ENCODE measurements at regions not wholly inside any gene's neighbourhood (a gene's known extent, or its start where the extent isn't known, plus 50 kb on each side); places are given as distances from the start of the nearest gene placed in this dataset.

- DNase-seq = no peak
Measured at GRCh38 chr13:73792796-73793195, 341.4 kb downstream of the KLF12 start.

- DNase-seq = no peak
Measured at GRCh38 chr13:73782450-73783449, 351.5 kb downstream of the KLF12 start.

- no peak for DNase-seq
Measured at GRCh38 chr13:73781384-73781783, 352.8 kb downstream of the KLF12 start.

- DNase-seq = no peak
Measured at GRCh38 chr13:73779881-73780280, 354.3 kb downstream of the KLF12 start.

- no peak for DNase-seq
Measured at GRCh38 chr13:73778242-73778864, 355.9 kb downstream of the KLF12 start.

- no peak for DNase-seq
Measured at GRCh38 chr13:73777134-73777533, 357.1 kb downstream of the KLF12 start.

- no peak for DNase-seq
Measured at GRCh38 chr13:73776151-73776785, 357.9 kb downstream of the KLF12 start.

GRCh38 chr13:73773168-73773549 is 361.0 kb downstream of the KLF12 start:
- no peak for DNase-seq

- no peak for DNase-seq
Measured at GRCh38 chr13:73772449-73773167, 361.6 kb downstream of the KLF12 start.

- DNase-seq = no peak
Measured at GRCh38 chr13:73767747-73768315, 366.4 kb downstream of the KLF12 start.

GRCh38 chr13:73767191-73767741 is 366.9 kb downstream of the KLF12 start:
- peak; percentile 7 for DNase-seq

GRCh38 chr13:73765651-73766384 is 368.4 kb downstream of the KLF12 start:
- DNase-seq = peak; percentile 46

GRCh38 chr13:73759434-73759833 is 374.8 kb downstream of the KLF12 start:
- no peak for DNase-seq

- peak; percentile 25 for DNase-seq
Measured at GRCh38 chr13:73757481-73758233, 376.5 kb downstream of the KLF12 start.

GRCh38 chr13:73754727-73755292 is 379.4 kb downstream of the KLF12 start:
- DNase-seq = peak; percentile 73

GRCh38 chr13:73754241-73754640 is 380.0 kb downstream of the KLF12 start:
- DNase-seq = no peak

- DNase-seq = no peak
Measured at GRCh38 chr13:73751290-73751689, 382.9 kb downstream of the KLF12 start.

GRCh38 chr13:73748404-73748803 is 385.8 kb downstream of the KLF12 start:
- no peak for DNase-seq

- no peak for DNase-seq
Measured at GRCh38 chr13:73745190-73745589, 389.0 kb downstream of the KLF12 start.

GRCh38 chr13:73742982-73743381 is 391.2 kb downstream of the KLF12 start:
- DNase-seq = no peak

Data from fibroblast of skin of scalp (primary cell).